ENCODE measurements at regions not wholly inside any gene's neighbourhood (a gene's known extent, or its start where the extent isn't known, plus 50 kb on each side); places are given as distances from the start of the nearest gene placed in this dataset.

- TF ChIP-seq POLR2AphosphoS5 (IDR thresholded peaks at IDR 0.05; ENCODE audit: borderline replicate concordance, low read depth, low read length) (no peak), EZH2 (IDR thresholded peaks at IDR 0.05) (no peak), FOXP2 (optimal IDR thresholded peaks at IDR 0.05; ENCODE audit: control extremely low read depth, extremely low read length, insufficient read depth) (no peak)
These were observed 114.3 kb upstream of the CD93 start for GRCh38 chr20:23200413-23200812.

Measured in SK-N-MC (cell line).